H9 (cell line): ENCODE measurements at regions not wholly inside any gene's neighbourhood (a gene's known extent, or its start where the extent isn't known, plus 50 kb on each side); places are given as distances from the start of the nearest gene placed in this dataset.

ENCODE experiments used
- DNase-seq: peaks from one replicate; pipeline ENCODE4 v3.0.0-alpha.2; 2017
- H2AFZ ChIP-seq: one replicate; pipeline ENCODE4 v1.6.1; 2013; ENCODE audit warnings: mild to moderate bottlenecking, low read length, control low read depth, moderate library complexity
- H2AK5ac ChIP-seq: 2 replicates; pipeline ENCODE4 v1.6.1; 2013; ENCODE audit warnings: low read length, control low read depth, mixed read lengths; ENCODE audit not compliant: insufficient read length
- H2BK120ac ChIP-seq: one replicate; pipeline ENCODE4 v1.6.1; 2013; ENCODE audit warnings: low read depth, mild to moderate bottlenecking, low read length, control low read depth, inconsistent platforms; ENCODE audit not compliant: poor library complexity, severe bottlenecking
- H2BK12ac ChIP-seq: 2 replicates; pipeline ENCODE4 v1.6.1; 2013; ENCODE audit warnings: low read length, control low read depth, mixed read lengths, low read depth; ENCODE audit not compliant: insufficient read length
- H2BK15ac ChIP-seq: 2 replicates; pipeline ENCODE4 v1.6.1; 2013; ENCODE audit warnings: low read depth, low read length, control low read depth
- H2BK20ac ChIP-seq: one replicate; pipeline ENCODE4 v1.6.1; 2013; ENCODE audit warnings: low read depth, mild to moderate bottlenecking, low read length, control low read depth, inconsistent platforms; ENCODE audit not compliant: poor library complexity, severe bottlenecking
- H2BK5ac ChIP-seq: 2 replicates; pipeline ENCODE4 v1.6.1; 2013; ENCODE audit warnings: low read length, control low read depth, mixed read lengths; ENCODE audit not compliant: insufficient read length
- H3K14ac ChIP-seq: 2 replicates; pipeline ENCODE4 v1.6.1; 2013; ENCODE audit warnings: low read length, control low read depth; ENCODE audit not compliant: insufficient read depth
- H3K18ac ChIP-seq: 2 replicates; pipeline ENCODE4 v1.6.1; 2013; ENCODE audit warnings: low read depth, mild to moderate bottlenecking, mixed read lengths, low read length, control low read depth; ENCODE audit not compliant: insufficient read length
- H3K23ac ChIP-seq: 2 replicates; pipeline ENCODE4 v1.6.1; 2013; ENCODE audit warnings: low read length, control low read depth, mixed read lengths, low read depth; ENCODE audit not compliant: insufficient read length
- H3K23me2 ChIP-seq: 2 replicates; pipeline ENCODE4 v1.6.1; 2013; ENCODE audit warnings: low read depth, mild to moderate bottlenecking, mixed read lengths, low read length, control low read depth; ENCODE audit not compliant: insufficient read length, poor library complexity, severe bottlenecking
- H3K27ac ChIP-seq: 2 replicates; pipeline ENCODE4 v1.5.1; 2013; ENCODE audit warnings: low read length, control low read depth, mixed read lengths, low read depth; ENCODE audit not compliant: insufficient read length
- H3K27me3 ChIP-seq: 2 replicates; pipeline ENCODE4 v1.6.1; 2013; ENCODE audit warnings: low read length, control low read depth, inconsistent platforms; ENCODE audit not compliant: insufficient read depth
- H3K4ac ChIP-seq: 2 replicates; pipeline ENCODE4 v1.6.1; 2013; ENCODE audit warnings: low read depth, mild to moderate bottlenecking, control low read depth, inconsistent platforms, low read length, moderate library complexity
- H3K4me1 ChIP-seq: 2 replicates; pipeline ENCODE4 v1.6.1; 2013; ENCODE audit warnings: low read length, control low read depth, inconsistent platforms; ENCODE audit not compliant: insufficient read depth
- H3K4me2 ChIP-seq: 2 replicates; pipeline ENCODE4 v1.6.1; 2013; ENCODE audit warnings: low read length, control low read depth, mixed read lengths; ENCODE audit not compliant: insufficient read length, insufficient read depth
- H3K56ac ChIP-seq: 2 replicates; pipeline ENCODE4 v1.6.1; 2013; ENCODE audit warnings: low read depth, mild to moderate bottlenecking, mixed read lengths, low read length, control low read depth; ENCODE audit not compliant: insufficient read length
- H3K79me1 ChIP-seq: 2 replicates; pipeline ENCODE4 v1.6.1; 2013; ENCODE audit warnings: low read depth, mild to moderate bottlenecking, moderate library complexity, low read length, control low read depth, inconsistent platforms; ENCODE audit not compliant: insufficient read depth, poor library complexity, severe bottlenecking
- H3K79me2 ChIP-seq: 2 replicates; pipeline ENCODE4 v1.6.1; 2013; ENCODE audit warnings: low read length, control low read depth, inconsistent platforms; ENCODE audit not compliant: insufficient read depth
- H3K9ac ChIP-seq: 2 replicates; pipeline ENCODE4 v1.6.1; 2013; ENCODE audit warnings: low read length, control low read depth, mixed read lengths; ENCODE audit not compliant: insufficient read length; ENCODE audit errors: extremely low read depth
- H3K9me3 ChIP-seq: one replicate; pipeline ENCODE4 v1.6.1; 2013; ENCODE audit warnings: low read depth, low read length, inconsistent platforms; ENCODE audit not compliant: control insufficient read depth
- H3T11ph ChIP-seq: one replicate; pipeline ENCODE4 v1.6.1; 2013; ENCODE audit warnings: mild to moderate bottlenecking, low read length, control low read depth, inconsistent platforms
- H4K20me1 ChIP-seq: one replicate; pipeline ENCODE4 v1.6.1; 2013; ENCODE audit not compliant: control insufficient read depth, insufficient read length, insufficient read depth
- H4K5ac ChIP-seq: 2 replicates; pipeline ENCODE4 v1.6.1; 2013; ENCODE audit warnings: low read depth, mild to moderate bottlenecking, mixed read lengths, low read length, control low read depth; ENCODE audit not compliant: insufficient read length
- H4K8ac ChIP-seq: replicated peaks from 2 replicates; pipeline ENCODE4 v1.6.1; 2013; ENCODE audit warnings: low read length, control low read depth, mixed read lengths, low read depth; ENCODE audit not compliant: insufficient read length
- H4K91ac ChIP-seq: 2 replicates; pipeline ENCODE4 v1.6.1; 2013; ENCODE audit warnings: low read depth, mild to moderate bottlenecking, moderate library complexity, mixed read lengths, low read length, control low read depth; ENCODE audit not compliant: insufficient read length
- H3K27ac Mint-ChIP-seq, 3 experiments: 2 replicates in 2 of 3; 3 replicates in 1 of 3; pipeline ENCODE4 v1.8.0; 2020 to 2021; ENCODE audit warnings: mixed read lengths in 3 of 3, mild to moderate bottlenecking in 1 of 3, moderate library complexity in 1 of 3
- H3K27me3 Mint-ChIP-seq: 2 replicates; pipeline ENCODE4 v1.8.0; 2021; ENCODE audit warnings: low read depth, mild to moderate bottlenecking, moderate library complexity, mixed read lengths
- H3K36me3 Mint-ChIP-seq, 3 experiments: 2 replicates in 2 of 3; 3 replicates in 1 of 3; pipeline ENCODE4 v1.8.0; 2020 to 2021; ENCODE audit warnings: low read depth in 3 of 3, mixed read lengths in 3 of 3; ENCODE audit not compliant: insufficient read depth in 1 of 3
- H3K4me1 Mint-ChIP-seq, 2 experiments: 2 replicates each; pipeline ENCODE4 v1.8.0; 2020; ENCODE audit warnings: mixed read lengths in 2 of 2
- H3K4me3 Mint-ChIP-seq, 2 experiments: 2 replicates in 1 of 2; 3 replicates in 1 of 2; pipeline ENCODE4 v1.8.0; 2020 to 2021; ENCODE audit warnings: mild to moderate bottlenecking in 2 of 2, mixed read lengths in 2 of 2, moderate library complexity in 1 of 2
- H3K9me3 Mint-ChIP-seq, 2 experiments: 2 replicates in 1 of 2; 3 replicates in 1 of 2; pipeline ENCODE4 v1.8.0; 2020; ENCODE audit warnings: mild to moderate bottlenecking in 2 of 2, mixed read lengths in 2 of 2, moderate library complexity in 1 of 2
- WGBS: extraction: QIAGEN DNeasy Blood & Tissue Kit; methylation state at CpG from one replicate; pipeline ENCODE4 v1.1.7; 2013; ENCODE audit warnings: missing lambda C conversion rate, low lambda C conversion rate, mixed read lengths; ENCODE audit not compliant: insufficient read length; ENCODE audit errors: extremely low coverage; 5-methylcytosine and 5-hydroxymethylcytosine counted together
- TF ChIP-seq, protein P1 (sequence below): fragments of 200-600 bp; sonication (generic); conservative IDR thresholded peaks from 3 replicates; pipeline ENCODE4 v1.8.0; 2021; ENCODE audit warnings: antibody characterized with exemption, mild to moderate bottlenecking

DNA sequence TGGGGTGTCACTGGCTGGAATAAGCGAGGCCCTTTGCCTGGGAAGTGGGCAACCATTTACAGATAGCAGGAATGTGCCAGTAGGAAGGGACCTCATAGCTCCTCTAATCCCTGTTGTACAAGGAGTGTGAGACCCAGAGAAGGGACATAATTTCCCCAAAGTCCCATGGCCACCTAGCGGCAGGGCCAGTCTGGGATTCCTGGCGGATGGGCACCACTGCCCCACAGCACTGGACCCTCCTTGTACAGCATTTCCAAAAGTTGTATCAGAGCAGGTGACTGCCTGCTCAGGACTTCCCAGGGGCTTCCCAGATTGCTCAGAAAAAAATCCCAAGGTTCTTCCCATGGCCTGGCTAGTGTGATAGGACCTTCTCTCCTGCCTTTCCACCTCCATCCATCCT is 185.8 kb downstream of the GLI2 start:
- Histone ChIP-seq H3K18ac (no peak overlapping the region), H4K8ac (no peak overlapping the region), H2BK15ac (no peak overlapping the region), H3K9me3 (no peaks in the 10 kb centered on the region), H3K56ac (no peak overlapping the region), H3K79me2 (no peaks in the 10 kb centered on the region; the same call in 1 of the 2 replicates), H3K4ac (no peak overlapping the region), H2AK5ac (no peak overlapping the region), H3K9ac (no peak overlapping the region), H2BK12ac (no peak overlapping the region), H3K27me3 (no peaks in the 10 kb centered on the region), H4K91ac (no peak overlapping the region), H3T11ph (no peak overlapping the region), H3K79me1 (no peaks in the 10 kb centered on the region), H4K20me1 (no peaks in the 10 kb centered on the region), H2AFZ (no peak overlapping the region), H3K27ac (no peak overlapping the region), H3K23ac (no peak overlapping the region), H3K14ac (no peak overlapping the region), H3K23me2 (no peaks in the 10 kb centered on the region), H4K5ac (no peak overlapping the region), H2BK5ac (no peak overlapping the region), H3K4me1 (no peaks in the 10 kb centered on the region), H3K4me2 (no peak overlapping the region), H2BK120ac (no peak overlapping the region), H2BK20ac (no peak overlapping the region)
- peak overlapping the region in 2 of 3 experiments; percentile 44 to 55; a peak in 3 of 7 replicates for H3K27ac Mint-ChIP-seq
- no peaks in the 10 kb centered on the region; the same call in 1 of the 2 replicates for H3K27me3 Mint-ChIP-seq
- no peak for DNase-seq
- TF ChIP-seq, protein P1, sequence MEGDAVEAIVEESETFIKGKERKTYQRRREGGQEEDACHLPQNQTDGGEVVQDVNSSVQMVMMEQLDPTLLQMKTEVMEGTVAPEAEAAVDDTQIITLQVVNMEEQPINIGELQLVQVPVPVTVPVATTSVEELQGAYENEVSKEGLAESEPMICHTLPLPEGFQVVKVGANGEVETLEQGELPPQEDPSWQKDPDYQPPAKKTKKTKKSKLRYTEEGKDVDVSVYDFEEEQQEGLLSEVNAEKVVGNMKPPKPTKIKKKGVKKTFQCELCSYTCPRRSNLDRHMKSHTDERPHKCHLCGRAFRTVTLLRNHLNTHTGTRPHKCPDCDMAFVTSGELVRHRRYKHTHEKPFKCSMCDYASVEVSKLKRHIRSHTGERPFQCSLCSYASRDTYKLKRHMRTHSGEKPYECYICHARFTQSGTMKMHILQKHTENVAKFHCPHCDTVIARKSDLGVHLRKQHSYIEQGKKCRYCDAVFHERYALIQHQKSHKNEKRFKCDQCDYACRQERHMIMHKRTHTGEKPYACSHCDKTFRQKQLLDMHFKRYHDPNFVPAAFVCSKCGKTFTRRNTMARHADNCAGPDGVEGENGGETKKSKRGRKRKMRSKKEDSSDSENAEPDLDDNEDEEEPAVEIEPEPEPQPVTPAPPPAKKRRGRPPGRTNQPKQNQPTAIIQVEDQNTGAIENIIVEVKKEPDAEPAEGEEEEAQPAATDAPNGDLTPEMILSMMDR, result peak; percentile 40; the same call in 2 of the 3 replicates
- no peaks in the 10 kb centered on the region for H3K9me3 Mint-ChIP-seq
- peaks cover 0 to 2% (median 0%) of the 10 kb centered on the region in 3 experiments; a peak in 4 of 7 replicates for H3K36me3 Mint-ChIP-seq
- no peak overlapping the region for H3K4me3 Mint-ChIP-seq
- no CpG with 5 or more reads among the region's 3 CpGs for WGBS
- peaks cover 0 to 2% of the 10 kb centered on the region in 2 experiments; a peak in 1 of 4 replicates for H3K4me1 Mint-ChIP-seq
